SJCRH30 (cell line): ENCODE measurements at regions not wholly inside any gene's neighbourhood (a gene's known extent, or its start where the extent isn't known, plus 50 kb on each side); places are given as distances from the start of the nearest gene placed in this dataset.

Source experiments
- DNase-seq, 2 experiments: peaks; one replicate each; pipeline ENCODE4 v3.0.0-alpha.2; 2015 to 2020
- H3K27ac ChIP-seq: fragments of 250-450 bp; sonication (Bioruptor Pico); 2 replicates; pipeline ENCODE4 v1.5.1; 2020; ENCODE audit warnings: mild to moderate bottlenecking, moderate library complexity
- H3K27me3 ChIP-seq: fragments of 250-450 bp; sonication (Bioruptor Pico); 2 replicates; pipeline ENCODE4 v1.5.1; 2020; ENCODE audit warnings: mild to moderate bottlenecking, moderate library complexity
- H3K36me3 ChIP-seq: fragments of 250-450 bp; sonication (Bioruptor Pico); 2 replicates; pipeline ENCODE4 v1.5.1; 2020; ENCODE audit warnings: mild to moderate bottlenecking, moderate library complexity
- H3K4me1 ChIP-seq: fragments of 250-450 bp; sonication (Bioruptor Pico); 2 replicates; pipeline ENCODE4 v1.5.1; 2020; ENCODE audit warnings: mild to moderate bottlenecking, moderate library complexity
- H3K4me3 ChIP-seq: fragments of 250-450 bp; sonication (Bioruptor Pico); 2 replicates; pipeline ENCODE4 v1.5.1; 2020; ENCODE audit warnings: mild to moderate bottlenecking, moderate library complexity
- H3K9me3 ChIP-seq: fragments of 250-450 bp; sonication (Bioruptor Pico); replicated peaks from 2 replicates; pipeline ENCODE4 v1.5.1; 2020; ENCODE audit warnings: mild to moderate bottlenecking, moderate library complexity

GRCh38 chr1:99531578-99532275 lies 114.2 kb upstream of the PALMD start:
- Histone ChIP-seq H3K9me3 (no peaks in the 10 kb centered on the region), H3K4me3 (no peak overlapping the region), H3K4me1 (peaks cover 8% of the 10 kb centered on the region; the same call in 1 of the 2 replicates), H3K36me3 (no peaks in the 10 kb centered on the region), H3K27me3 (no peaks in the 10 kb centered on the region), H3K27ac (no peak overlapping the region)
- no peak for DNase-seq

DNA sequence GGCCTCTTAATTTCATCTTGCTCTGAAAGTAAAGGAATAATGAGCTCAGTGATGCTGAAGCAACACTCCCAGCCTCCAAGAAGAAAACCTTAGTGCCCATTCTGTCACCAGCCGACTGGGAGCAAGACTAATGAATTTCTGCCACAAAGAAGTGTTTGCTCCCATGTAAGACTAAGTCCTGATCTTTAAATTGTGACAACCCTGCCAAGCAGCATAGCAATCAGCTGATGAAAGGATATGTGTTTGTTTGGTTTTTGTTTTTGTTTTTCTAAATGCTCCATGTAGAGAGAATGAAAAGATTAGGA lies 113.7 kb upstream of the PALMD start:
- Histone ChIP-seq H3K27me3 (no peaks in the 10 kb centered on the region), H3K4me1 (peaks cover 8% of the 10 kb centered on the region; the same call in 1 of the 2 replicates), H3K9me3 (no peaks in the 10 kb centered on the region), H3K36me3 (no peaks in the 10 kb centered on the region), H3K27ac (no peak overlapping the region), H3K4me3 (no peak overlapping the region)
- no peak for DNase-seq

- DNase-seq: peak; percentile 40 to 62
- Histone ChIP-seq H3K27me3 (no peaks in the 10 kb centered on the region), H3K4me1 (peaks cover 8% of the 10 kb centered on the region; the same call in 1 of the 2 replicates), H3K4me3 (peak overlapping the region; percentile 46), H3K27ac (peak overlapping the region; percentile 47), H3K9me3 (no peaks in the 10 kb centered on the region), H3K36me3 (no peaks in the 10 kb centered on the region)
These were observed 111.8 kb upstream of the PALMD start for GRCh38 chr1:99533909-99534637.

DNA sequence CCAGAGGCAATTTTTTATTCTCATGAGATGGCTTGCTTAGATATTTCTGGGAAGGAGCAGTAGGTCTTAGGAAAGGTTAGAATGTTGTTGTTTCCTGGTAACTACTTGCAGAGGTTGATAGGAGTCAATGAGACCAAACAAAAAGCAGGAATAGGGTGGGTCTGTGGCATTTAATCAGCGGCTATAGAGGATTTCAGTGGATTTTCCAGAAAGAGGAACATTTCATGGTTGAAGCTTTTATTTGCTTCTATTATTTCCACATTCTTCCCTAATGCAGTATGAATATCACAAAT lies 111.3 kb upstream of the PALMD start:
- H3K27ac ChIP-seq: peak overlapping the region; percentile 47
- DNase-seq: peak in 1 of 2 experiments; percentile 44

GRCh38 chr1:99535470-99536164 lies 110.3 kb upstream of the PALMD start:
- H3K36me3 ChIP-seq: no peaks in the 10 kb centered on the region
- no peaks in the 10 kb centered on the region for H3K27me3 ChIP-seq
- H3K27ac ChIP-seq: no peak overlapping the region
- H3K4me3 ChIP-seq: no peak overlapping the region
- no peak for DNase-seq
- peaks cover 8% of the 10 kb centered on the region; the same call in 1 of the 2 replicates for H3K4me1 ChIP-seq
- no peaks in the 10 kb centered on the region for H3K9me3 ChIP-seq

More for the DNA sequence above, 111.3 kb upstream of the PALMD start:
- H3K9me3 ChIP-seq: no peaks in the 10 kb centered on the region
- H3K36me3 ChIP-seq: no peaks in the 10 kb centered on the region
- H3K27me3 ChIP-seq: no peaks in the 10 kb centered on the region
- H3K4me1 ChIP-seq: peaks cover 8% of the 10 kb centered on the region; the same call in 1 of the 2 replicates
- H3K4me3 ChIP-seq: peak overlapping the region; percentile 46

DNA sequence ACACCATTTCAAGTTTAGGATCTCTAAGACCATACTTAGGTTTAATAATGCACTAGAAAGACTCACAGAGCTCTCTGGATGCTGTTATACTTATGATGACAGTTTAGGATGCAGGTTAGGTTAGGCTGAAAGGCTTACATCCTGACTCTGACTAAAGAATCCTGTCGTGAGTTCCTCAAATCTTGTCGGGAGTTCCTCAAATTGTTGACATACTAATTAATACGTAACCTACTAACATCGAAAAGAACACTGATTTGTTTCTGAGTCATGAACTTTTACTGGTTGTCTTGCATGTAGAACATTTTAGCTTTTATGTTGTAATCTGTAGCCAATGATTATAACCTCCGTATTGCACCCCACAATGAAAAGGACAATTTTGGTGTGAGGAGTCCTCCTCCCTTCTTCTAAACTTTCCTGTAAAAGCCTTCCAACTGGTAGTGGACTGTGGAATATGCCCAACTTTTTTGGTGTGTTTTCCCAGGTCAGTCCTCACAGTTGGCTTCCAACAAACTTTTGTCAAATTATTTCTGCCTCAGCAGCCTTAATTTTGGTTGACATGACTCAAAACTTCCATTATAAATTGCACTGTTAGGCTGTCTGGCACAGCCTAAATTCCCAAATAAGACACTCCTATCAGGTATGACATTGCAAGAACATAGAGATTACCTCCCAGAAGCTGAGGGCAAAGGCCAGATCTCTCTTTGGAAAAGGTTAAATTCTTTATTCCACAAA lies 107.9 kb upstream of the PALMD start:
- Histone ChIP-seq H3K27me3 (no peaks in the 10 kb centered on the region), H3K36me3 (no peaks in the 10 kb centered on the region), H3K4me3 (no peak overlapping the region), H3K4me1 (peaks cover 8% of the 10 kb centered on the region; the same call in 1 of the 2 replicates), H3K27ac (no peak overlapping the region), H3K9me3 (no peaks in the 10 kb centered on the region)
- DNase-seq: no peak

GRCh38 chr1:99538618-99538956 lies 107.3 kb upstream of the PALMD start:
- no peaks in the 10 kb centered on the region for H3K27me3 ChIP-seq
- no peak overlapping the region for H3K4me3 ChIP-seq
- peaks cover 7% of the 10 kb centered on the region; the same call in 1 of the 2 replicates for H3K4me1 ChIP-seq
- H3K9me3 ChIP-seq: no peaks in the 10 kb centered on the region
- H3K27ac ChIP-seq: no peak overlapping the region
- DNase-seq: no peak
- no peaks in the 10 kb centered on the region for H3K36me3 ChIP-seq

DNA sequence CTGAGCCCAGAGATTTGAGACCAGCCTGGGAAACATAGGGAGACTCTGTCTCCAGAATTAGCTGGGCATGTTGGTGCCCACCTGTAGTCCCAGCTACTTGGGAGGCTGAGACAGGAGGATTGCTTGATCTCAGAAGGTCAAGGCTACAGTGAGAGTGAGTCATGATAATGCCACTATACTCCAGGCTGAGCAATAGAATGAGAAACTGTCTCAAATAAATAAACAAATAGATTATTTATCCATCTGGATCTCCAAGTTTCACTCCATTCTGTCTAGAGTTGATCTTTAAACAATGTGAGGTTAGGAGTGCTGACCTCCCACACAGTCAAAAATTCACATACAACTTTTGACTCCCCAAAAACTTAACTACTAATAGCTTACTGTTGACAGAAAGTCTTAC lies 106.8 kb upstream of the PALMD start:
- DNase-seq: no peak
- no peaks in the 10 kb centered on the region for H3K9me3 ChIP-seq
- H3K4me3 ChIP-seq: no peak overlapping the region
- no peaks in the 10 kb centered on the region for H3K27me3 ChIP-seq
- H3K36me3 ChIP-seq: no peaks in the 10 kb centered on the region
- H3K4me1 ChIP-seq: peaks cover 5% of the 10 kb centered on the region; the same call in 1 of the 2 replicates
- no peak overlapping the region for H3K27ac ChIP-seq

DNA sequence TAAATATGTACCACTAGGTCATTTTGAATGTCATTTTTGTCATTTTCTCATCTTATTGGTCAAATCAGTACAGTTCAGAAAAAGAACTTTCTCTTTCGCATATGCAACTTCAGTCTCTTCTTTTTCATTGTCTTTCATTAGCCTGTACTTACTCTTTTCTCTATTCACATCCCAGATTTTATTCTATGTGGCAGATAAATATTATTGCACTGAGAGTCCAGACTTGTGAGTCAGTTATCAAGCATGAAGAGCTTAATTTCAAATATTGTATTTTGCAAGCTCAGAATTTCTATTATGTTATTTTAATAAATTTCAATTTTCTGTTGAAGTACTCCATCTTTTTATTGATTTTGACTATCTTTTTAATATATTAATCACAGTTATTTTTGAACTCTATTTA lies 105.2 kb upstream of the PALMD start:
- no peak for DNase-seq
- Histone ChIP-seq H3K4me3 (no peak overlapping the region), H3K27ac (no peak overlapping the region), H3K9me3 (no peaks in the 10 kb centered on the region), H3K36me3 (no peaks in the 10 kb centered on the region), H3K4me1 (peaks cover 2% of the 10 kb centered on the region; the same call in 1 of the 2 replicates), H3K27me3 (no peaks in the 10 kb centered on the region)

DNA sequence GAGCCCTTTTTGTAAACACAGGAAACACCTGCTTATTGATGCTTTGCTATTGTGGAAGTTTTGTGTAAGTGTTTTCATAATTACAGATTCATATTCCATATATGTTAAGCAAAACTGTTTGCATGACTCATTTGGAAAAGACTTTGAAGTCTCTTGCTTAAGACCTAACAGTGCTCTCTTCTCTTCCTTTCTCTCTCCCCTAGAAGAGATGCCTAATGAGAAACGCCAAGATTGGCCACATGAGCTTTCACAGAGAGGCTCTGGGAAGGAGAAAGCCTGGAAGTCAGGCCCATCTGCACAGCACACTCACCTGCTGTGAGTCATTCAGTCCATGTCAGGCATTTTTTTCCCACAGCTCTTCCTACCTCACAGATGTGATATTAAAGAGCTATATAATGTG lies 101.6 kb upstream of the PALMD start:
- Histone ChIP-seq H3K4me3 (no peak overlapping the region), H3K9me3 (no peaks in the 10 kb centered on the region), H3K36me3 (no peaks in the 10 kb centered on the region), H3K4me1 (peaks cover 15% of the 10 kb centered on the region), H3K27me3 (no peaks in the 10 kb centered on the region), H3K27ac (no peak overlapping the region)
- peak in 1 of 2 experiments; percentile 33 for DNase-seq

GRCh38 chr1:99546432-99547416 lies 99.2 kb upstream of the PALMD start:
- Histone ChIP-seq H3K27me3 (no peaks in the 10 kb centered on the region), H3K36me3 (no peaks in the 10 kb centered on the region), H3K27ac (no peak overlapping the region), H3K4me3 (no peak overlapping the region), H3K9me3 (no peaks in the 10 kb centered on the region), H3K4me1 (peaks cover 15% of the 10 kb centered on the region)
- DNase-seq: no peak

- Histone ChIP-seq H3K27me3 (no peaks in the 10 kb centered on the region), H3K36me3 (no peaks in the 10 kb centered on the region), H3K9me3 (no peaks in the 10 kb centered on the region), H3K4me1 (peaks cover 37% of the 10 kb centered on the region), H3K4me3 (no peak overlapping the region), H3K27ac (no peak overlapping the region)
- peak; percentile 69 to 81 for DNase-seq
These were observed 96.8 kb upstream of the PALMD start for GRCh38 chr1:99548943-99549605.

DNA sequence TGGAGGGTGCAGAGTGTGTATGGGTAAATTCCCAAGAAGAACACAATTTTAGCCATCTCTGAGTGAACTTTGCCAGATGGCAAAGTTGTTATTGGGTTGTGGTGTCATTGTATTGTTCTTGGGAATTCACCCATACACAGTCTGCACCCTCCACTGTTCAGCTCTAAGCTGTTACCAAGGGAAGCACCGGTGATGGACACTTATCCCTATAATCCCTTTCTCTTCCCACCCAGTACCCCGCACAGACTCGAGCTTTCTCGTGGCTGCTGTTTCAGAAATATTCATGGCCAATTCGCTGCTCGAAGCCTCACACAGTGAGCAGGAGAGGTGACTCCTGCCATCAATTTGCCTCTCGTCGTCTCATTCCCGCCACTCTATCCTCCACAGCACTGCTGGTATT lies 95.7 kb upstream of the PALMD start:
- DNase-seq: no peak
- H3K27me3 ChIP-seq: no peaks in the 10 kb centered on the region
- H3K4me1 ChIP-seq: peaks cover 43% of the 10 kb centered on the region
- no peaks in the 10 kb centered on the region for H3K9me3 ChIP-seq
- no peaks in the 10 kb centered on the region for H3K36me3 ChIP-seq
- no peak overlapping the region for H3K27ac ChIP-seq
- H3K4me3 ChIP-seq: no peak overlapping the region
